ENCODE measurements at regions not wholly inside any gene's neighbourhood (a gene's known extent, or its start where the extent isn't known, plus 50 kb on each side); places are given as distances from the start of the nearest gene placed in this dataset.

- no peaks in the 10 kb centered on the region for H3K4me1 Mint-ChIP-seq (ENCODE audit: low read depth, unreplicated experiment)
- Histone ChIP-seq H3K9me3 (no peaks in the 10 kb centered on the region), H3K27me3 (replicated peaks; ENCODE audit: control insufficient read depth, insufficient read depth, low read length) (no peaks in the 10 kb centered on the region), H3K4me3 (ENCODE audit: low read depth, low read length) (no peak overlapping the region), H3K4me1 (peaks cover 7% of the 10 kb centered on the region; the same call in 1 of the 2 replicates), H3K36me3 (ENCODE audit: control insufficient read depth, insufficient read depth, low read length) (no peaks in the 10 kb centered on the region)
- POLR2A ChIA-PET = no interaction called here
- H3K9me3 Mint-ChIP-seq (ENCODE audit: unreplicated experiment) = no peaks in the 10 kb centered on the region
- CTCF ChIA-PET = no interaction called here
- H3K27me3 Mint-ChIP-seq (ENCODE audit: insufficient read depth, unreplicated experiment) = no peaks in the 10 kb centered on the region
- no peak overlapping the region for H3K4me3 Mint-ChIP-seq (ENCODE audit: unreplicated experiment)
- BruUV-seq (replicated peaks) = no TSS peak
- TF ChIP-seq CTCF (IDR thresholded peaks at IDR 0.05; ENCODE audit: insufficient read depth in 1 of 2, low read depth in 1 of 2, low read length in 1 of 2, severe bottlenecking in 1 of 2, unreplicated experiment in 1 of 2) = no peak
- intact Hi-C loops (cut with micrococcal nuclease; ENCODE audit: unreplicated experiment) = no loop called here
- DNase-seq = no peak
- H3K27ac Mint-ChIP-seq (ENCODE audit: unreplicated experiment) = no peak overlapping the region
- H3K36me3 Mint-ChIP-seq (ENCODE audit: insufficient read depth, unreplicated experiment) = peaks cover 5% of the 10 kb centered on the region
Observed at GRCh38 chr3:31220431-31220830, 312.3 kb upstream of the STT3B start.

- Mint-ChIP-seq H3K9me3 (ENCODE audit: unreplicated experiment) (no peaks in the 10 kb centered on the region), H3K27ac (ENCODE audit: unreplicated experiment) (no peak overlapping the region), H3K36me3 (ENCODE audit: insufficient read depth, unreplicated experiment) (peaks cover 10% of the 10 kb centered on the region), H3K4me3 (ENCODE audit: unreplicated experiment) (no peak overlapping the region), H3K27me3 (ENCODE audit: insufficient read depth, unreplicated experiment) (no peaks in the 10 kb centered on the region), H3K4me1 (ENCODE audit: low read depth, unreplicated experiment) (no peaks in the 10 kb centered on the region)
- TF ChIP-seq CTCF (IDR thresholded peaks at IDR 0.05; ENCODE audit: insufficient read depth in 1 of 2, low read depth in 1 of 2, low read length in 1 of 2, severe bottlenecking in 1 of 2, unreplicated experiment in 1 of 2) = no peak
- Histone ChIP-seq H3K27me3 (replicated peaks; ENCODE audit: control insufficient read depth, insufficient read depth, low read length) (no peaks in the 10 kb centered on the region), H3K4me3 (ENCODE audit: low read depth, low read length) (no peak overlapping the region), H3K36me3 (ENCODE audit: control insufficient read depth, insufficient read depth, low read length) (no peaks in the 10 kb centered on the region), H3K4me1 (peaks cover 7% of the 10 kb centered on the region; the same call in 1 of the 2 replicates), H3K9me3 (no peaks in the 10 kb centered on the region)
- ChIA-PET CTCF (no interaction called here), POLR2A (no interaction called here)
- intact Hi-C loops (cut with micrococcal nuclease; ENCODE audit: unreplicated experiment) = no loop called here
- no TSS peak for BruUV-seq (replicated peaks)
- no peak for DNase-seq
Observed at GRCh38 chr3:31223278-31223677, 309.4 kb upstream of the STT3B start.

GRCh38 chr3:31224936-31225335 lies 307.8 kb upstream of the STT3B start:
- no peak overlapping the region for H3K27ac Mint-ChIP-seq (ENCODE audit: unreplicated experiment)
- H3K4me3 Mint-ChIP-seq (ENCODE audit: unreplicated experiment) = no peak overlapping the region
- ChIA-PET POLR2A (no interaction called here), CTCF (no interaction called here)
- Histone ChIP-seq H3K36me3 (ENCODE audit: control insufficient read depth, insufficient read depth, low read length) (no peaks in the 10 kb centered on the region), H3K9me3 (no peaks in the 10 kb centered on the region), H3K4me3 (ENCODE audit: low read depth, low read length) (no peak overlapping the region), H3K4me1 (no peaks in the 10 kb centered on the region), H3K27me3 (replicated peaks; ENCODE audit: control insufficient read depth, insufficient read depth, low read length) (no peaks in the 10 kb centered on the region)
- H3K27me3 Mint-ChIP-seq (ENCODE audit: insufficient read depth, unreplicated experiment) = no peaks in the 10 kb centered on the region
- no TSS peak for BruUV-seq (replicated peaks)
- TF ChIP-seq CTCF (IDR thresholded peaks at IDR 0.05; ENCODE audit: insufficient read depth in 1 of 2, low read depth in 1 of 2, low read length in 1 of 2, severe bottlenecking in 1 of 2, unreplicated experiment in 1 of 2) = no peak
- peaks cover 10% of the 10 kb centered on the region for H3K36me3 Mint-ChIP-seq (ENCODE audit: insufficient read depth, unreplicated experiment)
- H3K9me3 Mint-ChIP-seq (ENCODE audit: unreplicated experiment) = no peaks in the 10 kb centered on the region
- no peaks in the 10 kb centered on the region for H3K4me1 Mint-ChIP-seq (ENCODE audit: low read depth, unreplicated experiment)
- intact Hi-C loops (cut with micrococcal nuclease; ENCODE audit: unreplicated experiment) = no loop called here
- DNase-seq = no peak
